Astrocyte (in vitro differentiated cells and primary cell): ENCODE measurements at regions not wholly inside any gene's neighbourhood (a gene's known extent, or its start where the extent isn't known, plus 50 kb on each side); places are given as distances from the start of the nearest gene placed in this dataset.

ENCODE experiments used
- EZH2 ChIP-seq: IDR thresholded peaks from 2 replicates; pipeline ENCODE4 v1.6.1; 2012; ENCODE audit warnings: mild to moderate bottlenecking, low read length, inconsistent platforms; ENCODE audit not compliant: insufficient read depth
- TF ChIP-seq, protein P1 (sequence below): IDR thresholded peaks from 2 replicates; pipeline ENCODE4 v1.5.1; 2011; ENCODE audit warnings: low read depth, mild to moderate bottlenecking, inconsistent platforms, low read length, moderate library complexity; ENCODE audit not compliant: insufficient read depth

DNA sequence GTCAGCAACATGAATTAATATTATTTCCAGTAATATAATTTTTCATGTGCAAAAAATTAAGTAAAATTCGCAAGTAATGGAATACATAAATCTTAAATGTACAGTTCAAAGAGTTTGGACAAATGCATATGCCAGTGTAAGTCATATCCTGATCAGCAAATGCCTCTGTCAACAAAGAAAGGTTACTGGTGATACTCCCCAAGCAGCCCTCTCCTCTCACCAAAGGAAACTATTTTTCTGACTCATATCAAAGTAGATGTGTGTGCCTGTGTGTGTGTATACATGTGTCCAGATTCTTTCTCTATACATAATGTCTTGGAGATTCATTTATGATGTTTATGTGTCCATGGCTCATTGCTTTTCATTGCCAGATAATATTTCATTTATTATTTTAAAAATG lies 1035.0 kb downstream of the SLC16A7 start:
- TF ChIP-seq, protein P1, sequence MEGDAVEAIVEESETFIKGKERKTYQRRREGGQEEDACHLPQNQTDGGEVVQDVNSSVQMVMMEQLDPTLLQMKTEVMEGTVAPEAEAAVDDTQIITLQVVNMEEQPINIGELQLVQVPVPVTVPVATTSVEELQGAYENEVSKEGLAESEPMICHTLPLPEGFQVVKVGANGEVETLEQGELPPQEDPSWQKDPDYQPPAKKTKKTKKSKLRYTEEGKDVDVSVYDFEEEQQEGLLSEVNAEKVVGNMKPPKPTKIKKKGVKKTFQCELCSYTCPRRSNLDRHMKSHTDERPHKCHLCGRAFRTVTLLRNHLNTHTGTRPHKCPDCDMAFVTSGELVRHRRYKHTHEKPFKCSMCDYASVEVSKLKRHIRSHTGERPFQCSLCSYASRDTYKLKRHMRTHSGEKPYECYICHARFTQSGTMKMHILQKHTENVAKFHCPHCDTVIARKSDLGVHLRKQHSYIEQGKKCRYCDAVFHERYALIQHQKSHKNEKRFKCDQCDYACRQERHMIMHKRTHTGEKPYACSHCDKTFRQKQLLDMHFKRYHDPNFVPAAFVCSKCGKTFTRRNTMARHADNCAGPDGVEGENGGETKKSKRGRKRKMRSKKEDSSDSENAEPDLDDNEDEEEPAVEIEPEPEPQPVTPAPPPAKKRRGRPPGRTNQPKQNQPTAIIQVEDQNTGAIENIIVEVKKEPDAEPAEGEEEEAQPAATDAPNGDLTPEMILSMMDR: no peak
- TF ChIP-seq EZH2: no peak
